Neuronal stem cell (in vitro differentiated cells): ENCODE measurements at regions not wholly inside any gene's neighbourhood (a gene's known extent, or its start where the extent isn't known, plus 50 kb on each side); places are given as distances from the start of the nearest gene placed in this dataset.
A peak's percentile ranks its signal among the peaks of the same experiment; 100 is the strongest.

Source experiments
- DNase-seq: peaks from one replicate; pipeline ENCODE4 v3.0.0-alpha.2; 2013; ENCODE audit warnings: low spot score
- H2AFZ ChIP-seq: one replicate; pipeline ENCODE4 v1.6.1; 2013; ENCODE audit warnings: mild to moderate bottlenecking, low read length, inconsistent platforms
- H2AK5ac ChIP-seq: 2 replicates; pipeline ENCODE4 v1.6.1; 2013; ENCODE audit warnings: low read depth, mild to moderate bottlenecking, inconsistent platforms, low read length, moderate library complexity, mixed read lengths
- H2BK120ac ChIP-seq: 2 replicates; pipeline ENCODE4 v1.6.1; 2013; ENCODE audit warnings: low read depth, mild to moderate bottlenecking, inconsistent platforms, low read length, moderate library complexity, mixed read lengths
- H2BK12ac ChIP-seq: one replicate; pipeline ENCODE4 v1.6.1; 2013; ENCODE audit warnings: low read length, inconsistent platforms
- H2BK15ac ChIP-seq: 2 replicates; pipeline ENCODE4 v1.6.1; 2013; ENCODE audit warnings: mild to moderate bottlenecking, low read length, inconsistent platforms, mixed read lengths
- H2BK5ac ChIP-seq: one replicate; pipeline ENCODE4 v1.6.1; 2013; ENCODE audit warnings: inconsistent platforms, mild to moderate bottlenecking, low read length, moderate library complexity
- H3K14ac ChIP-seq: one replicate; pipeline ENCODE4 v1.6.1; 2013; ENCODE audit warnings: low read length, inconsistent platforms
- H3K18ac ChIP-seq: 2 replicates; pipeline ENCODE4 v1.6.1; 2013; ENCODE audit warnings: low read length, inconsistent platforms
- H3K23ac ChIP-seq: 2 replicates; pipeline ENCODE4 v1.6.1; 2013; ENCODE audit warnings: low read depth, mild to moderate bottlenecking, mixed read lengths, low read length, inconsistent platforms; ENCODE audit not compliant: poor library complexity
- H3K27ac ChIP-seq: replicated peaks from 3 replicates; pipeline ENCODE4 v1.5.1; 2013; ENCODE audit warnings: low read length, inconsistent platforms
- H3K27me3 ChIP-seq, 3 experiments: 2 replicates each; pipeline ENCODE4 v1.6.1; 2013; ENCODE audit warnings: low read length in 3 of 3, mild to moderate bottlenecking in 2 of 3, inconsistent platforms in 1 of 3, low read depth in 1 of 3, mixed read lengths in 1 of 3, moderate library complexity in 1 of 3; ENCODE audit not compliant: control insufficient read depth in 3 of 3, insufficient read depth in 3 of 3
- H3K36me3 ChIP-seq, 2 donors: replicated peaks in 1 of 2; 2 replicates each; pipeline ENCODE4 v1.6.1; 2013; ENCODE audit warnings: low read length in 2 of 2; ENCODE audit not compliant: control insufficient read depth in 2 of 2, insufficient read depth in 2 of 2
- H3K4ac ChIP-seq: 2 replicates; pipeline ENCODE4 v1.6.1; 2013; ENCODE audit warnings: inconsistent platforms, mild to moderate bottlenecking, low read length, moderate library complexity
- H3K4me1 ChIP-seq, 2 donors: 1 replicate in 1 of 2; 2 replicates in 1 of 2; pipeline ENCODE4 v1.6.1; 2013; ENCODE audit warnings: low read length in 2 of 2, low read depth in 1 of 2; ENCODE audit not compliant: control insufficient read depth in 2 of 2, insufficient read depth in 1 of 2
- H3K4me2 ChIP-seq: one replicate; pipeline ENCODE4 v1.6.1; 2013; ENCODE audit warnings: mild to moderate bottlenecking, low read length, inconsistent platforms; ENCODE audit not compliant: insufficient read depth, poor library complexity, severe bottlenecking
- H3K4me3 ChIP-seq, 2 donors: 2 replicates each; pipeline ENCODE4 v1.5.1; 2013; ENCODE audit warnings: low read length in 2 of 2, mild to moderate bottlenecking in 2 of 2, inconsistent platforms in 1 of 2, moderate library complexity in 1 of 2
- H3K79me1 ChIP-seq: one replicate; pipeline ENCODE4 v1.6.1; 2013; ENCODE audit warnings: low read depth, mild to moderate bottlenecking, inconsistent platforms, low read length, moderate library complexity
- H3K9ac ChIP-seq: one replicate; pipeline ENCODE4 v1.6.1; 2013; ENCODE audit warnings: mild to moderate bottlenecking, low read depth, low read length, inconsistent platforms; ENCODE audit not compliant: poor library complexity
- H3K9me3 ChIP-seq, 2 donors: replicated peaks in 1 of 2; 2 replicates each; pipeline versions ENCODE3 to v1.6.1; 2013; ENCODE audit warnings: low read length in 2 of 2, mild to moderate bottlenecking in 2 of 2, inconsistent platforms in 1 of 2, low read depth in 1 of 2, mixed read lengths in 1 of 2, moderate library complexity in 1 of 2; ENCODE audit not compliant: control insufficient read depth in 2 of 2, insufficient read depth in 1 of 2
- H4K8ac ChIP-seq: one replicate; pipeline ENCODE4 v1.6.1; 2013; ENCODE audit warnings: low read depth, mild to moderate bottlenecking, inconsistent platforms, low read length, moderate library complexity
- H4K91ac ChIP-seq: one replicate; pipeline ENCODE4 v1.6.1; 2013; ENCODE audit warnings: low read length, low read depth, mild to moderate bottlenecking, inconsistent platforms; ENCODE audit not compliant: poor library complexity
- WGBS, 2 donors: extraction: QIAGEN DNeasy Blood & Tissue Kit; methylation state at CpG; one replicate each; pipeline ENCODE4 v1.1.7; 2013; ENCODE audit warnings: missing lambda C conversion rate in 2 of 2, mixed read lengths in 1 of 2; ENCODE audit not compliant: insufficient read length in 2 of 2, insufficient replicate concordance in 1 of 2; ENCODE audit errors: extremely low coverage in 2 of 2; 5-methylcytosine and 5-hydroxymethylcytosine counted together

DNA sequence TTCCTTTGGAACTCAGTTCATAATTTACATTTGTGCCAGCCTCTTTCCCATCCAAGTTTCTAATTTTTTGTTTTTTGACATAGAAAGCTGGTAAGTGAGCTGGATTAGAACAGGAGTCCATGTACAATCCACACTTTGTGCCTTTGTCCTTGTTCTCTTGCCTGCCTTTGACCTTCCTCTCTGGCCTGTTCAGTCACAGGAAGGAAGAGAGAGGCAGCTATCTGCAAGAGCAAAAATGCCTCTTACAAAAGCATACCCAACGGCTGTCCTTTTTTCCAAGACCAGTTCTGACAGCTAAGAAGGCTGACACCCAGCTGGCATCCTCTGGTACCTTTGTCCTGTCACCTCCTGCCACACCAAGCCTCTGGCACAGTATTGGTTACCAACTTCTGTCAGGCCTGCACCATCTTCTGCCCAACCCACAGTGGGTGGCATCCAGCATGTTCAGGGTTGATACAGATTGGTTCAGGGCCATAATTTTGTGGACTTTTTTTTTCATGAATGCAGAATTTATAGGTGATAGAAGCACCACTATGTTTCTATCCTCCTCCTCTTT, 133.7 kb upstream of the KLF14 start:
- no peaks in the 10 kb centered on the region for H3K79me1 ChIP-seq
- no peaks in the 10 kb centered on the region for H3K27me3 ChIP-seq
- no peak overlapping the region for H2AFZ ChIP-seq
- no peak overlapping the region for H3K27ac ChIP-seq
- no peak overlapping the region for H3K9ac ChIP-seq
- no peak overlapping the region for H2BK15ac ChIP-seq
- no peak overlapping the region for H4K91ac ChIP-seq
- no peaks in the 10 kb centered on the region for H3K4me1 ChIP-seq
- no peak overlapping the region for H3K23ac ChIP-seq
- no peak overlapping the region for H2BK120ac ChIP-seq
- H3K14ac ChIP-seq = no peak overlapping the region
- DNase-seq = no peak
- no peak overlapping the region for H3K18ac ChIP-seq
- H3K4me2 ChIP-seq = no peak overlapping the region
- H2BK12ac ChIP-seq = no peak overlapping the region
- H3K9me3 ChIP-seq = no peaks in the 10 kb centered on the region
- H2AK5ac ChIP-seq = no peak overlapping the region
- H3K4me3 ChIP-seq = no peak overlapping the region
- no peak overlapping the region for H4K8ac ChIP-seq
- no peak overlapping the region for H3K4ac ChIP-seq
- no peak overlapping the region for H2BK5ac ChIP-seq
- no peaks in the 10 kb centered on the region for H3K36me3 ChIP-seq
- no CpG with 5 or more reads among the region's 1 CpG for WGBS, 2 donors

DNA sequence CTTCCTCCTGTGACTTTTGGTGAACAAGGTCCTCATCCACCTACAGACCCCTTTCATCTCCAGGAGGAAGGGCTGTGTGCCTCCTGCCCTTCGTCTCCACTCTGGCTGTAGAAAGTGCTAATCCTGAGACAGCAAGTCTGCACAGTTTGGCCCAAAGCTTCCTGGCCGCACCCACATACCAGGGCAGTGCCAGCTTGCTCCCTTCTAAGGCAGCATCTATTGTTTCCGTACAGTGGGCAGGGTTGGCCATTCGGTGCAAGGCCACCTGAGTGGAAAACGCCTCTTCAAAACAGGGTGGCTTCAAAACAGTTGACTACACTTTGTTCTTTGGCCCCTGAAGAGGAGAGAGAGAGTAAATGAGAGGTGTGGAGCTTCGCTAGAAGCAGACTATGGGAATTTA, 134.1 kb upstream of the KLF14 start:
- no peak overlapping the region for H2AK5ac ChIP-seq
- H3K14ac ChIP-seq = no peak overlapping the region
- no peak overlapping the region for H4K8ac ChIP-seq
- H2BK12ac ChIP-seq = no peak overlapping the region
- no peak overlapping the region for H3K4me2 ChIP-seq
- H3K4me3 ChIP-seq = no peak overlapping the region
- no peaks in the 10 kb centered on the region for H3K9me3 ChIP-seq
- no CpG with 5 or more reads among the region's 6 CpGs for WGBS, 2 donors
- no peak overlapping the region for H2AFZ ChIP-seq
- H3K79me1 ChIP-seq = no peaks in the 10 kb centered on the region
- H4K91ac ChIP-seq = no peak overlapping the region
- DNase-seq = no peak
- no peaks in the 10 kb centered on the region for H3K4me1 ChIP-seq
- no peaks in the 10 kb centered on the region for H3K27me3 ChIP-seq
- no peak overlapping the region for H2BK15ac ChIP-seq
- H3K4ac ChIP-seq = no peak overlapping the region
- peak overlapping the region; percentile 15 for H3K18ac ChIP-seq
- no peak overlapping the region for H3K27ac ChIP-seq
- no peak overlapping the region for H3K9ac ChIP-seq
- H2BK120ac ChIP-seq = no peak overlapping the region
- no peaks in the 10 kb centered on the region for H3K36me3 ChIP-seq
- H3K23ac ChIP-seq = no peak overlapping the region
- no peak overlapping the region for H2BK5ac ChIP-seq

DNA sequence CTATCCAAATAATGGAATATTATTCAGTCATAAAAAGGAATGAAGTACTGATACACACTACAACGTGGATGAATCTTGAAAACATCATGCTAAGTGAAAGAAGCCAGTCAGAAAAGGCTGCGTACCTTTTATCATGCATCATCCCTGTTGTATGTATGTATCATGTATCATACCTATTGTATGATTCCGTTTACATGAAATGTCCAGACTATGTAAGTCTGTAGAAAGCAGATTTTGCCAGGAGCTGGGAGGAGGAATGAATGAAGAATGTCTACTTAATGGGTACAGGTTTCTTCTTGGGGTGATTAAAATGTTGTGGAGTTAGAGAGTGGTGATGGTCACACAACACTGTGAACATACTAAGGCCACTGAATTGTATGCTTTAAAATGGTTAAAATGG, 135.9 kb upstream of the KLF14 start:
- Histone ChIP-seq H4K91ac (no peak overlapping the region), H3K27me3 (no peaks in the 10 kb centered on the region), H3K9me3 (no peaks in the 10 kb centered on the region), H3K9ac (no peak overlapping the region), H2AK5ac (no peak overlapping the region), H3K4me1 (no peaks in the 10 kb centered on the region), H3K14ac (no peak overlapping the region), H2BK15ac (no peak overlapping the region), H2BK12ac (no peak overlapping the region), H3K4me3 (no peak overlapping the region), H3K4me2 (no peak overlapping the region), H4K8ac (no peak overlapping the region), H3K36me3 (no peaks in the 10 kb centered on the region), H3K27ac (no peak overlapping the region), H2AFZ (no peak overlapping the region), H2BK5ac (no peak overlapping the region), H2BK120ac (no peak overlapping the region), H3K4ac (no peak overlapping the region), H3K18ac (no peak overlapping the region), H3K23ac (no peak overlapping the region), H3K79me1 (no peaks in the 10 kb centered on the region)
- DNase-seq = no peak
- no CpG with 5 or more reads among the region's 3 CpGs for WGBS, 2 donors

DNA sequence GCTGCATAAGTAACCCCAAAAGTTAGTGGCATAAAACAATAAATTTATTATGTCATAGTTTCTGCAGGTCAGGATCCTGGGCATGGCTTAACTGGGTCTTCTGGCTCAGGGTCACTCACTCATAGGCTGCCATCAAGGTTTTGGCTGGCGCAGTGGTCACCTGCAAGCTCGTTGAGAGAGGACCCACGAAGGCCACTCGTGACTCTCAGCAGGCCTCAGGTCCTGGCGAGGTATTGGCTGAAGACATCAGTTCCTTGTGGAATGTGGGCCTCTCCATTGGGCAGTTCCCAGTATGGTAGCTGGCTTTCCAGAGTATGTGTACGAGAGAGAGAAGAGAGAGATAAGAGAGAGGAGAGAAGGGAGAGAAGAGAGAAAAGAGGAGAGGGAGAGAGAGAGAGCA, 138.3 kb upstream of the KLF14 start:
- Histone ChIP-seq H3K9me3 (no peaks in the 10 kb centered on the region), H3K4me3 (peak overlapping the region in 1 of 2 donors; percentile 49), H3K4ac (no peak overlapping the region), H3K4me2 (no peak overlapping the region), H4K8ac (no peak overlapping the region), H3K27ac (no peak overlapping the region), H3K23ac (no peak overlapping the region), H3K36me3 (no peaks in the 10 kb centered on the region), H3K9ac (no peak overlapping the region), H3K14ac (no peak overlapping the region), H4K91ac (no peak overlapping the region), H3K4me1 (peaks cover 6 to 9% of the 10 kb centered on the region in 2 donors), H2BK5ac (no peak overlapping the region), H3K79me1 (no peaks in the 10 kb centered on the region), H2BK12ac (no peak overlapping the region), H2BK15ac (no peak overlapping the region), H2AFZ (no peak overlapping the region), H3K27me3 (no peaks in the 10 kb centered on the region), H3K18ac (no peak overlapping the region), H2BK120ac (no peak overlapping the region), H2AK5ac (no peak overlapping the region)
- DNase-seq = no peak
- 100% methylated on average over 1 of the region's 6 CpGs; no CpG with 5 or more reads in 1 of the 2 donors for WGBS, 2 donors
